Lower lobe of right lung (tissue), 2 donors: ENCODE measurements at regions not wholly inside any gene's neighbourhood (a gene's known extent, or its start where the extent isn't known, plus 50 kb on each side); places are given as distances from the start of the nearest gene placed in this dataset.

Experiments used
- ATAC-seq, 2 donors: fragments of 200-7000 bp; cut with Tn5 transposase; one replicate each; pipeline ENCODE4 v1.9.1; 2020 to 2022; ENCODE audit warnings: mild to moderate bottlenecking in 2 of 2, moderate library complexity in 2 of 2
- DNase-seq: peaks from one replicate; pipeline ENCODE4 v3.0.0-alpha.2; 2020
- H3K27ac ChIP-seq: fragments of 200-600 bp; one replicate; pipeline ENCODE4 v1.8.0; 2022
- H3K27me3 ChIP-seq: fragments of 200-600 bp; one replicate; pipeline ENCODE4 v1.8.0; 2022; ENCODE audit warnings: low read depth
- H3K36me3 ChIP-seq: fragments of 200-600 bp; one replicate; pipeline ENCODE4 v1.8.0; 2022; ENCODE audit warnings: mild to moderate bottlenecking
- H3K4me1 ChIP-seq: fragments of 200-600 bp; one replicate; pipeline ENCODE4 v1.8.0; 2022
- H3K4me3 ChIP-seq: fragments of 200-600 bp; one replicate; pipeline ENCODE4 v1.8.0; 2022; ENCODE audit warnings: mild to moderate bottlenecking
- H3K9me3 ChIP-seq: fragments of 200-600 bp; one replicate; pipeline ENCODE4 v1.8.0; 2022
- CTCF ChIP-seq: fragments of 200-600 bp; IDR thresholded peaks from one replicate; pipeline ENCODE4 v1.8.0; 2022; ENCODE audit warnings: antibody characterized with exemption, mild to moderate bottlenecking
- intact Hi-C: fragments of 100-400 bp; cut with DNase I; formaldehyde crosslinking; loops from one replicate; pipeline ENCODE4 v1.11.0; 2022
- donor health status: DM: no; HTN: yes; CAD: no; lungs with severe emphysema.

- Histone ChIP-seq H3K27me3 (no peaks in the 10 kb centered on the region), H3K4me3 (no peak overlapping the region), H3K4me1 (no peaks in the 10 kb centered on the region), H3K36me3 (no peaks in the 10 kb centered on the region), H3K9me3 (no peaks in the 10 kb centered on the region), H3K27ac (no peak overlapping the region)
- intact Hi-C loops, result no loop called here
- DNase-seq (no peak), ATAC-seq (no peak)
- TF ChIP-seq CTCF, result no peak
Observed at GRCh38 chr5:103498800-103499551, 63.6 kb downstream of the NUDT12 start.

GRCh38 chr5:103498211-103498610, 64.4 kb downstream of the NUDT12 start:
- no peak overlapping the region for H3K4me3 ChIP-seq
- no peak overlapping the region for H3K27ac ChIP-seq
- H3K9me3 ChIP-seq, result no peaks in the 10 kb centered on the region
- ATAC-seq, result no peak
- intact Hi-C loops, result no loop called here
- no peak for DNase-seq
- no peaks in the 10 kb centered on the region for H3K4me1 ChIP-seq
- no peak for TF ChIP-seq CTCF
- no peaks in the 10 kb centered on the region for H3K36me3 ChIP-seq
- H3K27me3 ChIP-seq, result no peaks in the 10 kb centered on the region

GRCh38 chr5:103497781-103498180, 64.8 kb downstream of the NUDT12 start:
- H3K9me3 ChIP-seq, result no peaks in the 10 kb centered on the region
- H3K4me3 ChIP-seq, result no peak overlapping the region
- no peaks in the 10 kb centered on the region for H3K4me1 ChIP-seq
- ATAC-seq (no peak), DNase-seq (no peak)
- H3K36me3 ChIP-seq, result no peaks in the 10 kb centered on the region
- no peak for TF ChIP-seq CTCF
- H3K27me3 ChIP-seq, result no peaks in the 10 kb centered on the region
- H3K27ac ChIP-seq, result no peak overlapping the region
- intact Hi-C loops, result no loop called here

- no peaks in the 10 kb centered on the region for H3K9me3 ChIP-seq
- H3K27me3 ChIP-seq, result no peaks in the 10 kb centered on the region
- DNase-seq, result no peak
- no peaks in the 10 kb centered on the region for H3K4me1 ChIP-seq
- no peak overlapping the region for H3K4me3 ChIP-seq
- no peak for TF ChIP-seq CTCF
- ATAC-seq, result no peak
- H3K27ac ChIP-seq, result no peak overlapping the region
- intact Hi-C loops, result no loop called here
- no peaks in the 10 kb centered on the region for H3K36me3 ChIP-seq
Observed at GRCh38 chr5:103490030-103490739, 72.4 kb downstream of the NUDT12 start.

GRCh38 chr5:103489307-103489706, 73.3 kb downstream of the NUDT12 start:
- Histone ChIP-seq H3K4me1 (no peaks in the 10 kb centered on the region), H3K36me3 (no peaks in the 10 kb centered on the region), H3K27me3 (no peaks in the 10 kb centered on the region), H3K4me3 (no peak overlapping the region), H3K27ac (no peak overlapping the region), H3K9me3 (no peaks in the 10 kb centered on the region)
- DNase-seq (no peak), ATAC-seq (no peak)
- intact Hi-C loops, result no loop called here
- no peak for TF ChIP-seq CTCF
